ENCODE measurements at regions not wholly inside any gene's neighbourhood (a gene's known extent, or its start where the extent isn't known, plus 50 kb on each side); places are given as distances from the start of the nearest gene placed in this dataset.

DNA sequence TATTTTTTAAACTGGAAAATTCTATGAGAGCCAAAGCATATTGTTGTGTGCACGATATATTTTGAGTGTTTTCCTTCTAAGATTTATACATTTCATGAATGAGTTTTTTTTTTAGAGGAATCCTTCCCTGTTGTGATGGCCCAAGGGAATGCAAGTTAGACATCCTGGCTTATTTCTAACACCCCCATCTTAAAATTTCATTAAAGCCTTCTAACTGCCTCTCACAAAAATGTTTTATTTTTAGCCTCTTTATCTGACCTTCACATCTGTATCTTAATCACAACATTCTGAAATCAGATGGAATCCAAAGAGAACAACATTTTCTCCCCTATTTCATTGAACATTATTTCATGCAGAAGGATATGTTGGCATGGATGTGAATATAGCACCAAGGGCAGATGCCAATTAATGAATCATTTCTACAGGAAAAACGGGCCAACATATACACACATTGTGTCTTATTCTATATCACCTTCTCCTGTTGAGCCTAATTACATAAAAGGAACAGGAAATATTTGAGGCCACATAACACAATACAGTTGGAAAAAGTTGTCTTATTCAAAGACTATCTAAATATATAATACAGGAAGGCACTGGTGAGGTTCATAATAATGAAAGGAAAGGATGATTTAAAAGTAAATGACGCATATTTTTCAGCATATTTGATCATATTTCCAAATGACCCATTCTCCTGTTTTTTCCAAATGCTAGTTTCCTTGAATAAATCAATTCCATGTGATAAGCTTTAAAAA, 455.5 kb downstream of the TTLL7 start:
- TF ChIP-seq, protein P1, sequence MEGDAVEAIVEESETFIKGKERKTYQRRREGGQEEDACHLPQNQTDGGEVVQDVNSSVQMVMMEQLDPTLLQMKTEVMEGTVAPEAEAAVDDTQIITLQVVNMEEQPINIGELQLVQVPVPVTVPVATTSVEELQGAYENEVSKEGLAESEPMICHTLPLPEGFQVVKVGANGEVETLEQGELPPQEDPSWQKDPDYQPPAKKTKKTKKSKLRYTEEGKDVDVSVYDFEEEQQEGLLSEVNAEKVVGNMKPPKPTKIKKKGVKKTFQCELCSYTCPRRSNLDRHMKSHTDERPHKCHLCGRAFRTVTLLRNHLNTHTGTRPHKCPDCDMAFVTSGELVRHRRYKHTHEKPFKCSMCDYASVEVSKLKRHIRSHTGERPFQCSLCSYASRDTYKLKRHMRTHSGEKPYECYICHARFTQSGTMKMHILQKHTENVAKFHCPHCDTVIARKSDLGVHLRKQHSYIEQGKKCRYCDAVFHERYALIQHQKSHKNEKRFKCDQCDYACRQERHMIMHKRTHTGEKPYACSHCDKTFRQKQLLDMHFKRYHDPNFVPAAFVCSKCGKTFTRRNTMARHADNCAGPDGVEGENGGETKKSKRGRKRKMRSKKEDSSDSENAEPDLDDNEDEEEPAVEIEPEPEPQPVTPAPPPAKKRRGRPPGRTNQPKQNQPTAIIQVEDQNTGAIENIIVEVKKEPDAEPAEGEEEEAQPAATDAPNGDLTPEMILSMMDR (IDR thresholded peaks at IDR 0.05) = no peak
- DNase-seq (no peak), ATAC-seq (peak in 3 of 8 donors; percentile 73 to 87 (median 83))
- WGBS, 2 donors = 71 to 74% methylated on average over 3 of the region's 3 CpGs
- no peak overlapping the region for H3K4me3 ChIP-seq
- no peaks in the 10 kb centered on the region for H3K36me3 ChIP-seq
- peaks cover 0 to 16% (median 0%) of the 10 kb centered on the region in 9 donors for H3K4me1 ChIP-seq
- no peaks in the 10 kb centered on the region for H3K27me3 ChIP-seq
- peaks cover 0 to 4% (median 0%) of the 10 kb centered on the region in 11 donors for H3K9me3 ChIP-seq
- intact Hi-C loops (cut with DNase I) = no loop called here
- H3K27ac ChIP-seq = peak overlapping the region in 2 of 10 donors; percentile 38 to 43

DNA sequence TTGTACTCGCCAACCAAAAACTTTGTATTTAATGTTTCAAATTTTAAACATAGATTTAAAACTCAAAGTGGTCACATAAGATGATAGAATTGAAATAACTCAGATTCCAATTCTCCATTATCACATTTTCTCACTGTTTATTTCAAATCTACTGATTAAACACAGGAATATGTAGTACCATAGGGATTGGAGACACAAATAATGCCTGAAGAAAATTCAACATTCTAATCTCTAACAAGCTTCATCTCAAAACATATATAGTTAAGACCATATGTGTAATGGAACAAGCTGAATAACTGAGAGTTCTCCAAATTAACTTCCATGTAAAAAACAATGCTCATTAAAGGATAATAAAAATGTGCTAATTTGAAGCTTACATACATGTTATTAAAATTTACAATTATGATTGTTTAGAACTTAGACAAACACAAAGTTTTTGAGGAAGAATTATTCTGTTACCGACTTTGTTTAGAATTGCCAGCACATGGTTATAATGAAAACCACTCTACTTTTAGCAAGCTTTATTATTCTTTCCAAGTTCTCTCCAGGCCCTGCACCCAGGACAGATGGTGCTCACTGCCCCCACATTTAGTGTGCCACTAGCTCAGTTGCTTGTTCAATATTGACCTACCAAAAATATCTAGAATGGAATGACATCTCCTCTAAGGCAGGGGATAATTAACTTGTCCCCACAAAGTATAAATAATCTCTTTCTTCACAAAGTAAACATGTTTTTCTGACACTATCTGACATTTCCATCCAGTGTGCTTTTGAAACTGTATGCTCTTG, 467.2 kb downstream of the TTLL7 start:
- intact Hi-C loops (cut with DNase I) = no loop called here
- H3K9me3 ChIP-seq = peaks cover 0 to 9% (median 0%) of the 10 kb centered on the region in 11 donors
- H3K27ac ChIP-seq = no peak overlapping the region
- peaks cover 0 to 14% (median 0%) of the 10 kb centered on the region in 9 donors for H3K4me1 ChIP-seq
- no peaks in the 10 kb centered on the region for H3K27me3 ChIP-seq
- no peak for DNase-seq
- H3K4me3 ChIP-seq = no peak overlapping the region
- no peaks in the 10 kb centered on the region for H3K36me3 ChIP-seq
- WGBS, 2 donors = 91 to 95% methylated on average over 2 of the region's 2 CpGs
- TF ChIP-seq, protein P1 (IDR thresholded peaks at IDR 0.05) = no peak
- ATAC-seq = no peak

GRCh38 chr1:83530506-83530905, 468.4 kb downstream of the TTLL7 start:
- WGBS, 2 donors = 95 to 96% methylated on average over 8 of the region's 8 CpGs
- H3K9me3 ChIP-seq = peaks cover 0 to 9% (median 0%) of the 10 kb centered on the region in 11 donors
- intact Hi-C loops (cut with DNase I) = no loop called here
- no peaks in the 10 kb centered on the region for H3K27me3 ChIP-seq
- DNase-seq (no peak), ATAC-seq (no peak)
- H3K4me1 ChIP-seq = peaks cover 0 to 14% (median 0%) of the 10 kb centered on the region in 9 donors
- no peak overlapping the region for H3K4me3 ChIP-seq
- no peak overlapping the region for H3K27ac ChIP-seq
- H3K36me3 ChIP-seq = no peaks in the 10 kb centered on the region
- TF ChIP-seq, protein P1 (IDR thresholded peaks at IDR 0.05) = no peak

GRCh38 chr1:83527987-83528386, 470.9 kb downstream of the TTLL7 start:
- peaks cover 0 to 14% (median 0%) of the 10 kb centered on the region in 9 donors for H3K4me1 ChIP-seq
- DNase-seq (no peak), ATAC-seq (no peak)
- intact Hi-C loops (cut with DNase I) = no loop called here
- TF ChIP-seq, protein P1 (IDR thresholded peaks at IDR 0.05) = no peak
- peaks cover 0 to 5% (median 0%) of the 10 kb centered on the region in 11 donors for H3K9me3 ChIP-seq
- H3K4me3 ChIP-seq = no peak overlapping the region
- no peaks in the 10 kb centered on the region for H3K36me3 ChIP-seq
- H3K27ac ChIP-seq = peak overlapping the region in 1 of 10 donors; percentile 32
- no peaks in the 10 kb centered on the region for H3K27me3 ChIP-seq
